ENCODE measurements at regions not wholly inside any gene's neighbourhood (a gene's known extent, or its start where the extent isn't known, plus 50 kb on each side); places are given as distances from the start of the nearest gene placed in this dataset.

GRCh38 chr15:58249646-58250312 is 111.6 kb downstream of the AQP9 start:
- no peak for TF ChIP-seq EZH2 (IDR thresholded peaks at IDR 0.05; ENCODE audit: borderline replicate concordance, low read length)
- no peak for TF ChIP-seq CTCF (IDR thresholded peaks at IDR 0.05; ENCODE audit: low read length)
